GM21786 (cell line): ENCODE measurements at regions not wholly inside any gene's neighbourhood (a gene's known extent, or its start where the extent isn't known, plus 50 kb on each side); places are given as distances from the start of the nearest gene placed in this dataset.
"Not testable (repeated sequence)": the region's sequence is repeated elsewhere in the genome, so short reads cannot be mapped to it uniquely, and the experiment has no call there.

Source experiments
- ATAC-seq: cut with Tn5 transposase; IDR thresholded peaks from one replicate; pipeline ENCODE4 v1.9.1; 2021; ENCODE audit not compliant: unreplicated experiment

DNA sequence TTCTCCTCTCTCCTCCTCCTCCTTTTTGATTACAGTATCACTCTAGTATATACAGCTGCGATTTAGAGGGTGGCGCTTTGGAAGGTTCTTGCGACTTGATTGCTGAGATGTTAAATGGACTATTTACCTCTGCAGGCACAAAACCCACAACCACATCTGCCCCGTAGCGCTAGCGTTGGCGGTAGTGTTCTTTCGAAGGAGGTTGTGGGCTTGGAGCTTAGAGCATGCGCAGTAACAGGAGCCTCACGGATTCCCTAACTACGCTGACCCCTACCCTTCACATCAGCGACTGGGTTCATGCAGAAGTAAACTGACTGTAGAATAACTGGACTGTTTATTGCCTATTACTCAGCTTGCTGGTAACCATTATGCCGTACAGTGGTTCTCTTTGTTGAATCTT lies 58.0 kb downstream of the CGGBP1 start:
- ATAC-seq, result peak; percentile 26

GRCh38 chr3:87997966-87998365 lies 60.8 kb downstream of the CGGBP1 start:
- no peak for ATAC-seq

GRCh38 chr3:87997298-87997697 lies 61.5 kb downstream of the CGGBP1 start:
- peak; percentile 87 for ATAC-seq

DNA sequence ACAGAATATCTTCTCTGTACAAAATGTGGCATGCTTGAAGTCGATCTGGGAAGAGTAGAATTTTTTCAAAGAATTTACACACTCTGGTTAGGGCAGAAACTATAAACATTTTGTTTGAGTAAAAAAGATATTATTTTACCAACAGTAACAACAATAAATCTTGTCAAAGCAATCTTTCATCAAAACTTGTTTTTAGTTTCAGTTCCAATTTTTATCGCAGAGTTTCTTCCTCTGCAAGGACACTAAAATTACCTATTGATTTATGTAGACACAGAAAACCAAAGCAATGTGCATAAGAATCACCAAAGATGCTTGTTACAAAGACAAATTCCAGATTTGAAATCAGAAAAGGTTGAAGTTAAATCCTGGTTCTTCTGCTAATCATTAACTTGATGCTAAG lies 61.9 kb downstream of the CGGBP1 start:
- peak; percentile 8 for ATAC-seq

- ATAC-seq, result no peak
These were observed 65.2 kb downstream of the CGGBP1 start for GRCh38 chr3:87993566-87993965.

DNA sequence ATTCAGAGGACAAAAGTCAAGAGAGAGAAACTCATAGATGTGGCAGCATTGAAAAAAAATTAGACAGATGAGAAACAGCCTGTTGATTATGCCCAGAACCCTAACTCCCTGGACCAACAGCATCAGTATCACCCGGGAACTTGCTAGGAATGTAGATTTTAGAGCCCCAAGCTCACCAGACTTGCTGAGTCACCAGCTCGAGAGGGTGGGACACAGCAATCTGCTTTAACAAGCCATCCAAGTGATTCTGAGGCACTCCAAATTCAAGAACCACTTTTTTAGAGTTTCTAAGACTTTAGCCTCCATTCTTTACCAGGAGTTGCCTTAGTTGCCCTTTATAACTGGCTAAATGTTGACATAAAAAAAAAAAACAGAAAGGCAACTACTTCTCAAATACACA lies 70.9 kb downstream of the CGGBP1 start:
- ATAC-seq, result no peak

DNA sequence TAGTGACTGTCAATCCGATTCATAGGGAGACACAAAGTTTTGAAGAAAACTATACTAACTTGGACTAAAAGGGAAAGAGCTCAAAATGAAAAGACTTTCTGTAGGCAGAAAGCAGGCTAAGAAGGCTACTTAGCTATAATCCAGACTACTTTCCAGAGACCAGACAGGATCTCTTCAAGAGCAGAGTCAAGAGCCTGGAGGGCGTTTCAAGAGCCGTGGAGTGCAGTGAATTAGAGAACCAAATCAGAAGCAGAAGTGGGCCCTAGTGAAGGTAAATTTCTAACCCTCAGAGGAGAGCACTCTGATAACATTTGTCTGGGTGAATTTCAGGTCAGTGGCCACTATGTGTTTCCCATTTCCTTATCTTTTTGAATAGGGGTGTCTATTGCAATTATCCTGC lies 76.4 kb downstream of the CGGBP1 start:
- ATAC-seq, result no peak

DNA sequence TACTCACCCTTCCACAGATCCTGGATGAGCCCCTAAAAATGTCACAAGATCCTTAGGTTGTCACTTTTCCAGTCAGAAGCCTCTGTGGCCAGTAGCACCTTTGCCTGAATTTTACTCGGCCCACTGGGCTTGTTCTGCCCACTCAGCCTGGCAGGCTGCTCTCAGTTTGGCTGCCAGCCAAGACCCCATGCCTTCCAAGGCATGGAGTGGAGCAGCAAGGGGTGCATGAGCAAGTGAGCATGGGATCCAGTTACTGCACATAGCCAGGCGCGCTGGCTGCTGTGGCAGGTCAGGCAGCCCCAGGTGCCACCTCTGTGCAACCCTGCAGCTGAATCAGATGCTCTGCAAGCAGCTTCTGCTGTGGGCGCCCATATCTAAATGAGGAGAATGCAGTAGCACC lies 79.3 kb downstream of the CGGBP1 start:
- ATAC-seq, result no peak

DNA sequence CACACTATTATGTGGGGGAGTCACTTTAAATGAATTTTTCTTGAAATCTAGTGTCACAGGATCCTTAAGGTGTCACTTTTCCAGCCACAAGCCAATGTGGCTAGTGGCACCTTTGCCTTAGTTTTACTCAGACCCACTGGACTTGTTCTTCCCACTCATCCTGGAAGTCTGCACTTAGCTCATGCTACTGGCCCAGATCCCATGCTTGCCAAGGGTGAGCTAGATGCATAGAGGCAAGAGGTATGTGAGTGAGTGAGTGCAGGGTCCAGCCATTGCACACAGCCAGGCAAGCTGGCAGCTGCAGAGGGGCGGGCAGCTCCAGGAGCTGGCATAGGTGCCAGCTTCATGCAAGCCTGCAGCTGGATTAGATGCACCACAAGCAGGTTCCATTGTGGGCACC lies 81.0 kb downstream of the CGGBP1 start:
- ATAC-seq, result no peak

- no peak for ATAC-seq
These were observed 83.1 kb downstream of the CGGBP1 start for GRCh38 chr3:87975716-87976115.

DNA sequence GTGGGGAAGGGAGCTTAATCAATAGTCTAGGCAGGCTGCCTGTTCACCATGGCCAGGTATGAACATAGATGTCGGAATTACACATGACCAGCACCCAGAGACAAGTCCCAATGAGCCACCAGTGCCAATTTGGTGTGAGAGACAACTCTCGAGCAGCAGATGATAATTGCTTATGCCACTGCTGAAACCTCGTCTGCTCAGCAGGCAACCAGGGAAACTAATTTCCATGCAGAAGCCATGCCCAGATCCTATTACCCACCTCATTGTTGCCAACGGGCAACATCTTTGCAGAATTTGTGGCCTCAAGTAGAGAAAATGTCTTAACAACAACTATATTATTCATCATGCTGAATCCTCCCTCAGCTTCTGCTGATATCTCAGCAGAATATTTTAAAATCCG lies 84.9 kb downstream of the CGGBP1 start:
- no peak for ATAC-seq

- ATAC-seq, result no peak
These were observed 89.2 kb downstream of the CGGBP1 start for GRCh38 chr3:87969620-87970019.

- ATAC-seq, result no peak
These were observed 90.1 kb downstream of the CGGBP1 start for GRCh38 chr3:87968668-87969067.

DNA sequence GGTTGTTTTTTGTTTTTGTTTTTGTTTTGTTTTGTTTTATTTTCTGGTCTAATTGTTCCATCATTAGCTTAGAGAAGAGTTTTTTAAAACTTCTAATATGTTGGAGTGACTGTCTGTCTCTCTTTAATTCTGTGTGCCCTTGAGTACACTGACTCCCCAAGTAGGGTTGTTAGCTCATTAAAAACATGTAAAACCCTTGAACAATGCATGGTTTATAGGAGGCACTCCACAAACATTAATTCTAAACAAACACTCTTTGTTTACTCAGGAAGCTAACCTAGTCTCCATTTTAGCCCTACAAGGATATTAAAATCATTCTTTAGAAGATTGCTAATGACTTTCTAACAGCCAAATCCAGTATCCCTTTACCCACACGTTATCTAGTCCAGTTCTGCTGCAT lies 100.5 kb downstream of the CGGBP1 start:
- no peak for ATAC-seq

DNA sequence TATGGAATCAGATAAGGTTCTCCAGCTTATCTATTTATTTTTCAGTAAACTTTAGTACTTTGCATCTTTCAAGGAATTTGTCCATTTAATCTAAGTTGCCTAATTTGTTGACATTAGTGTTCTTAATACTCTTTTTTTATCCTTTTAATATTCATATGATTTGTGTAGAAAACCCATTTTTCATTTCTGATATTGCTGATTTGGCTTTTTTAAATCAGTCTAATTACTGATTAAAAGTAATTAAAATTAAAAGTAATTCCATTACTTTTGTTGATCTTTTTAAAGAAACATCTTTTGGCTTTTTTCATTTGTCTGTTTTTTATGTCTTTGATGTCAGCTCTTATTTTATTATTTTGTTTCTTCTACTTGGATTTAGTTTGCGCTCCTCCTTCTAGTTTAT lies 101.2 kb downstream of the CGGBP1 start:
- no peak for ATAC-seq

GRCh38 chr3:87949879-87950208 lies 109.0 kb downstream of the CGGBP1 start:
- peak; percentile 61 for ATAC-seq

- ATAC-seq, result peak; percentile 89
These were observed 109.5 kb downstream of the CGGBP1 start for GRCh38 chr3:87949189-87949878.

- ATAC-seq, result not testable (repeated sequence)
These were observed 112.8 kb downstream of the CGGBP1 start for GRCh38 chr3:87946007-87946406.

DNA sequence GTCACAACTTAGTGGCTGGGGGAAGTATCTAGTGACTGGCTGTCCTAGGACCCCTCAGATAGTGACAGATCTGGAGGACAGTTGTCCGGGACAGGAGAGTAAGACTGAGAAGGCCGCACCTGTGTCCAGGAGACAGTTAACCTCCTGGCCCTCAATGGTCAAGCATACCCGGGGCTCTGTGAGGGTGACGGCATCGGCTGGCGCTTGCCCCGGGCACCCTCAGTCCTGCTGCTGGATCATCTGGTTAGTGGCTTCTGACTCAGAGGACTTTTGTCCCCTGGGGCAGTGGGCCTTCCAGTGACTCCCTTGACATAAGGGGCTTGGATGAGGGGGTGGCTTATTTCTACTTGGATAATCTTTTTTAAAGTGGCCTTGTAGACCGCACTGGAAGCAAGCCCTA lies 116.5 kb downstream of the CGGBP1 start:
- not testable (repeated sequence) for ATAC-seq

DNA sequence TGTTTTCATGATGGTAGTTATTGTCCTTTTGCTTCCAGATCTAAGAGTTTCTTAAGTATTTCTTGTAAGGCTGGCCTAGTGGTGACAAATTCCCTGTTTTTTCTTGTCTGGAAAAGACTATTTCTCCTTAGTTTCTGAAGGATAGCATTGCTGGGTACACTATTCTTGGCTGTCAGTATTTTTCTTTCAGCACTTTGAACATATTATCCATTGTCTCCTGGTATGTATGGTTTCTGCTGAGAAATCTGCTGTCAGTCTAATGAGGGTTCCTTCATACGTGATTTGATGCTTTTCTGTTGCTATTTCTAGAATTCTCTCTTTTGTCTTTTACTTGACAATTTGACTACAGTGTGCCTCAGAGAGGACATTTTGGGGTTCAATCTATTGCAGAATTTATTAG lies 134.3 kb downstream of the CGGBP1 start:
- no peak for ATAC-seq

DNA sequence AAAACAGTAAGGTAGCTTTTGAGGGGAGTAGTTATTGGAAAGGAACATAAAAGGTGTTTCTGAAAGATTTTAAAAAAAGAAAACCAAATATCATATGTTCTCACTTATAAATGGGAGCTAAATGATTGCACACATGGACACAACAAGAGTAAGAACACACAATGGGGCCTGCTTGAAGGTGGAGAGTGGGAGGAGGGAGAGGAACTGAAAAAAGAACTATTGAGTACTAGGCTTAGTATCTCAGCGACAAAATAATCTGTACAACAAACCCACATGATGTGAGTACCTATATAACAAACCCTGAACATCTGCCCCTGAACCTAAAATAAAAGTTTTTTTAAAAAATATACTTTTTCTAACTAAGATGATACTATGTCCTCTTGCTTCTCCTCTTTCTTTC lies 138.3 kb downstream of the CGGBP1 start:
- no peak for ATAC-seq

GRCh38 chr3:87901141-87901540 lies 157.7 kb downstream of the CGGBP1 start:
- no peak for ATAC-seq

DNA sequence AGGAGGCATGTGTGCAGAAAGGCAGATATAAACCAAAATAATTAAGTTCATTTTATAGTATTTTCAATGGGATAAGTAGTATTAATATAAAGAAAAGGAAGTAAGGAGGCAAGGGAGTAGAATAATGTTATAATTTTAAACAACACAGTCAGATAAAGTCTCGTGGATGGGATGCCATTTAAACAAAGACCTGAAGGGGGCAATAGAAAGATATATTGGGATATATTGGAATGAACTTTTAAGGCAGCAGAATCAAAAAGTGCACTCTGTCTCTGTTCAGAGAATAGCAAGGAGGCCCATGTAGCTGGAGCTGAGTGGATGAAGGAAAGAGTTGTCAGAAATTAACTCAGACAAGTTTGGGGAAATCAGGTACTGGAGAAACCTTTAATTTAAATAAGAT lies 158.7 kb downstream of the CGGBP1 start:
- no peak for ATAC-seq

GRCh38 chr3:87898971-87899370 lies 159.8 kb downstream of the CGGBP1 start:
- no peak for ATAC-seq
